Motor neuron (in vitro differentiated cells): ENCODE measurements at regions not wholly inside any gene's neighbourhood (a gene's known extent, or its start where the extent isn't known, plus 50 kb on each side); places are given as distances from the start of the nearest gene placed in this dataset.
A peak's percentile ranks its signal among the peaks of the same experiment; 100 is the strongest.

Experiments used
- ATAC-seq, 8 experiments: fragments of 200-7000 bp; cut with Tn5 transposase; replicated peaks in 6 of 8; 2 replicates each; pipeline ENCODE4 v1.8.0; 2021; ENCODE audit warnings: mild to moderate bottlenecking in 8 of 8, moderate library complexity in 8 of 8
- H3K27ac ChIP-seq, 2 donors: fragments of 250-450 bp; sonication (Bioruptor Pico); 2 replicates each; pipeline ENCODE4 v1.9.0; 2021; ENCODE audit warnings: antibody characterized with exemption in 2 of 2, mild to moderate bottlenecking in 2 of 2, moderate library complexity in 1 of 2
- H3K4me1 ChIP-seq, 2 donors: fragments of 250-450 bp; sonication (Bioruptor Pico); replicated peaks in 1 of 2; 2 replicates each; pipeline ENCODE4 v1.6.1; 2021; ENCODE audit warnings: antibody characterized with exemption in 2 of 2, mild to moderate bottlenecking in 2 of 2, moderate library complexity in 1 of 2
- H3K4me3 ChIP-seq, 5 donors: fragments of 250-450 bp; sonication (Bioruptor Pico); 2 replicates each; pipeline ENCODE4 v1.9.0; 2021; ENCODE audit warnings: antibody characterized with exemption in 5 of 5, mild to moderate bottlenecking in 5 of 5, moderate library complexity in 4 of 5
- WGBS, 10 experiments: fragments of 450-650 bp; shearing (Covaris generic); methylation state at CpG; one replicate each; pipeline ENCODE4 v1.0.0; 2022; 5-methylcytosine and 5-hydroxymethylcytosine counted together
- in situ Hi-C, 9 experiments: fragments of 400-800 bp; cut with MboI; loops; one replicate each; pipeline ENCODE4 v1.15.0; 2021; ENCODE audit warnings: low sequenced_read_pairs in 9 of 9, low pct_unique_long_range_greater_than_20kb in 2 of 9; ENCODE audit not compliant: unreplicated experiment in 9 of 9

- WGBS, 10 experiments, result 63 to 100% (median 86%) methylated on average over 1 to 3 of the region's 3 CpGs; no CpG with 5 or more reads in 1 of the 10 experiments
- Histone ChIP-seq H3K4me3 (no peak overlapping the region), H3K4me1 (peaks cover 0 to 6% of the 10 kb centered on the region in 2 donors), H3K27ac (no peak overlapping the region)
- in situ Hi-C loops, result no loop called here
- peak in 5 of 8 experiments; percentile 59 to 93 (median 89) for ATAC-seq
Observed at GRCh38 chr3:157810924-157811718, 295.1 kb downstream of the SHOX2 start.

DNA sequence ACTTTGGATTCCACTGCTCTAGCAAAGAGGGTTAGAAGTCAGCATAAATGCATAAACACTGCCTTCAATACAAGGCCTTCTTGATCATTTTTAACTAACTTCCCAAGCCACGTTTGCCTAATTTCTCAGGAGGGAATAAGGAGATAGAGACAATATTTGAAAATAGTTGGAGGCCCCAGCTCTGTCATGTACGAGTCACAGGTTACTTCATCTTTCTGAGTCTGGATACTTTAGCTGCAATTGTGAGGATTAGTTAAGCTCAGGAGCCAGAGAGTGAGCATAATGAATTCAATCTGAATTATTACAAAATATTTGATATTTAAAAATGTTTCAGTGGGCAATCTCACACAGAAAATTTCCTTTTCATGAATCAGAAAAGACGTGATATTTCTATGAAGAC lies 298.9 kb downstream of the SHOX2 start:
- WGBS, 10 experiments, result 30 to 96% (median 92%) methylated on average over 1 to 3 of the region's 3 CpGs
- peaks cover 0 to 20% of the 10 kb centered on the region in 2 donors for H3K4me1 ChIP-seq
- ATAC-seq, result no peak

DNA sequence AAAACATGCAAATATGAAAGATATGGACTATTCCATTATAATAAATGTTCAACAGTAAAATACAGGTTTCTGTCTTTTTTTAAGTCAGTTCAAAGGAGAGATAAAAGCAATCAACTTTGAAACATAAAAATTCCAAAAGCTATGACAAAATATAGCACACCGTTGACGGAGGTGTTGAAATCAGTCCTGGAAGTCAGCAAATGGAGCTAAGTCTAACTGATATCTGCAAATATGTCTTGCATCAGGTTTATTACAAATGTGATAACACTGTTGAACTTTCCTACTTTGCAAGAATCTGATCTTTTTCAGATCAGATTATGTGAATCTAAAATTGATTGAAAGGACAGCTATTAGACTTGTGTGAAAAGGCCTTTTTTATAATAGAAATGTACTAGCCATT lies 300.7 kb downstream of the SHOX2 start:
- H3K27ac ChIP-seq, result no peak overlapping the region
- in situ Hi-C loops, result no loop called here
- ATAC-seq, result no peak
- 69 to 100% (median 98%) methylated on average over 1 to 2 of the region's 2 CpGs for WGBS, 10 experiments
- H3K4me3 ChIP-seq, result no peak overlapping the region
- peaks cover 0 to 16% of the 10 kb centered on the region in 2 donors for H3K4me1 ChIP-seq

More for the DNA sequence above, 298.9 kb downstream of the SHOX2 start:
- Histone ChIP-seq H3K4me3 (no peak overlapping the region), H3K27ac (no peak overlapping the region)
- in situ Hi-C loops, result no loop called here

GRCh38 chr3:157794771-157795170 lies 291.6 kb upstream of the VEPH1 start:
- H3K4me1 ChIP-seq, result no peaks in the 10 kb centered on the region
- no peak overlapping the region for H3K4me3 ChIP-seq
- in situ Hi-C loops, result no loop called here
- peak in 2 of 8 experiments; percentile 29 to 58 for ATAC-seq
- no peak overlapping the region for H3K27ac ChIP-seq
- 38 to 100% (median 100%) methylated on average over 1 of the region's 1 CpG; no CpG with 5 or more reads in 3 of the 10 experiments for WGBS, 10 experiments

GRCh38 chr3:157793745-157794144 lies 290.5 kb upstream of the VEPH1 start:
- H3K4me1 ChIP-seq, result no peaks in the 10 kb centered on the region
- in situ Hi-C loops, result no loop called here
- ATAC-seq, result peak in 1 of 8 experiments; percentile 93
- no peak overlapping the region for H3K4me3 ChIP-seq
- H3K27ac ChIP-seq, result no peak overlapping the region
- 3 to 100% (median 68%) methylated on average over 3 to 8 of the region's 9 CpGs; no CpG with 5 or more reads in 2 of the 10 experiments for WGBS, 10 experiments

GRCh38 chr3:157789162-157789561 lies 285.9 kb upstream of the VEPH1 start:
- ATAC-seq, result no peak
- Histone ChIP-seq H3K4me3 (no peak overlapping the region), H3K27ac (no peak overlapping the region), H3K4me1 (peaks cover 7 to 11% of the 10 kb centered on the region in 2 donors)
- WGBS, 10 experiments, result 23 to 100% (median 90%) methylated on average over 1 of the region's 1 CpG; no CpG with 5 or more reads in 2 of the 10 experiments
- in situ Hi-C loops, result no loop called here

DNA sequence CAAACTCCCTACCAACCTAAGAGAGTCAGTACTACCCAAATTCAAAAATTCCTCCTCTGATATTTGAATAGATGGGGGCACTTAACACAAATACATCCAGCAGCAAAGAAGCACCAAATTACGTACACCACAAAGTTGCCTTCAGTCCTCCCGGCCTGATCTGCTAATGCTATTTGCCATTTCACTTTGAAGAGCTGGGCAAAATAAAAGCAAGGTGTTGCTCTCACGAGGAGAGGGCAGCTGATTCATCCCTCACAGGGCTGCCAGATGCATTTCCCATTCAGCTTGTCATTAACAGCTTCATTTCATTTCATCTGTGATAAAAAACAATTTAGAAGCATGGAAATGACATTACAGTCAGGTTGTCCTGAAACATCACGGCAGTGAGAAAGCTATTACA lies 283.4 kb upstream of the VEPH1 start:
- Histone ChIP-seq H3K27ac (no peak overlapping the region), H3K4me3 (no peak overlapping the region), H3K4me1 (peaks cover 7 to 11% of the 10 kb centered on the region in 2 donors)
- in situ Hi-C loops, result no loop called here
- ATAC-seq, result peak in 5 of 8 experiments; percentile 30 to 51 (median 45)
- 0 to 93% (median 65%) methylated on average over 1 to 4 of the region's 4 CpGs; no CpG with 5 or more reads in 1 of the 10 experiments for WGBS, 10 experiments

DNA sequence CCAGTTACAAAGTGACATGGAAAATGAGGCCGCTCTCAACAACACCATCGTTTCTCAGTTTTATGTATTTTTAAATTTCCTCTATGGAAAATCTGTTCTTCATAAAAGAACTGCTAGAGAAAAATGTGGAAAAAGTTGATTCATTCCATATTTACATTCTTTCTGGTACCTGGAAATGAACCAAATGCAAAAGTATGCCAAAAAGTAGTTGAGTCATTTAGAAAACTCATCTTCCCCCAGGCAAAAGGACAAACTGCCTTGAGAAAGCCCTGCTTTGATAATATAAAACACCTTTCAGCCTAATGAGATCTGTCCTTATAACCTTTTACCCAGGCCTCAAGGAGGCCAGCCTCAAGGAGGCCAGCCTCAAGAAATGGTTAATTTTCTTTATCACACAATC lies 283.0 kb upstream of the VEPH1 start:
- Histone ChIP-seq H3K4me3 (no peak overlapping the region), H3K4me1 (peaks cover 7 to 11% of the 10 kb centered on the region in 2 donors), H3K27ac (no peak overlapping the region)
- in situ Hi-C loops, result no loop called here
- ATAC-seq, result peak in 2 of 8 experiments; percentile 34 to 39
- 0 to 100% (median 91%) methylated on average over 2 of the region's 2 CpGs; no CpG with 5 or more reads in 3 of the 10 experiments for WGBS, 10 experiments

GRCh38 chr3:157785102-157785826 lies 282.0 kb upstream of the VEPH1 start:
- in situ Hi-C loops, result no loop called here
- Histone ChIP-seq H3K4me3 (no peak overlapping the region), H3K27ac (no peak overlapping the region), H3K4me1 (peaks cover 7 to 11% of the 10 kb centered on the region in 2 donors)
- peak; percentile 90 to 99 (median 94) for ATAC-seq
- 0 to 76% (median 48%) methylated on average over 1 to 6 of the region's 6 CpGs; no CpG with 5 or more reads in 1 of the 10 experiments for WGBS, 10 experiments

GRCh38 chr3:157782236-157782635 lies 279.0 kb upstream of the VEPH1 start:
- in situ Hi-C loops, result no loop called here

DNA sequence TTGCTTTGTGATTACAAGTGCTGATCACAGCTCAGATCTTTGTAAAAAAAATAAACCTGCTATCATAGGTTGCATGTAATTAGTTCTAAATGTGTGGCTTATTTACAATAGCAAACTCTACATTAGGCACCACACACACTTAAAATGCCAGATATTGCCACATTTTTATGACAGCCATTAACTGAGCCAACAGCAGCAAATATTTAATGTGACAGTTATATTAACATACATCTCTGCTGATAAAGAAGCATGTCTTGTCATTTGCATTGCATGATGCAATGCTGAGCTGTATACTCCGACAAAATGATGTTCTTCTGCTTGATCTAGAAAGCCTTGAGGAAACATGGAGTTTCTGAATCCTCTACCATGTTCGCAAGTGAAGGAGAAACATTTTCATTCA lies 273.6 kb upstream of the VEPH1 start:
- Histone ChIP-seq H3K4me1 (peaks cover 3 to 19% of the 10 kb centered on the region in 2 donors), H3K27ac (peak overlapping the region in 1 of 2 donors; percentile 6), H3K4me3 (no peak overlapping the region)
- ATAC-seq, result peak in 5 of 8 experiments; percentile 36 to 84 (median 54)
- 17 to 100% (median 75%) methylated on average over 1 to 2 of the region's 2 CpGs; no CpG with 5 or more reads in 1 of the 10 experiments for WGBS, 10 experiments
- in situ Hi-C loops, result no loop called here

More at GRCh38 chr3:157782236-157782635, 279.0 kb upstream of the VEPH1 start:
- Histone ChIP-seq H3K4me1 (peaks cover 7 to 12% of the 10 kb centered on the region in 2 donors), H3K27ac (no peak overlapping the region), H3K4me3 (no peak overlapping the region)
- ATAC-seq, result no peak
- WGBS, 10 experiments, result 60 to 100% (median 89%) methylated on average over 1 to 2 of the region's 2 CpGs; no CpG with 5 or more reads in 1 of the 10 experiments

DNA sequence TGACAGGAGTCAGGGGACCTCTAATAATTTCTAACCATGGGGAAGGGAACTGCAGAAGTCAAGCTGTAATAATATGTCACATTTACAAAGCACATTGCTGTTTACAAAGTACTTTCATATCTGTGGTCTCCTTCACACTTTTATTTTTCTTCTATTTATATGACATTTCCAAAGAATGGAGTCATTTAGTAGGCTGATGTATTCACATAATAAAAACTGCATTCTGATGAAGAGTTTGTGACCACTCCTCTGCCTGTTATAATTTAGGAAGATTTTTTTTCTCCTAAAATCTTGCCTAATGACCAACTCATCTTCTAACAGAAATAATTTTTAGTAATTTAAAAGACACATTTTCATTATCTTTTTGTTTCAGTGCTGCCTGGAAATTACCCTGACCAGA lies 272.2 kb upstream of the VEPH1 start:
- H3K4me3 ChIP-seq, result no peak overlapping the region
- peak in 3 of 8 experiments; percentile 31 to 68 (median 56) for ATAC-seq
- in situ Hi-C loops, result no loop called here
- H3K27ac ChIP-seq, result no peak overlapping the region
- H3K4me1 ChIP-seq, result peaks cover 5 to 19% of the 10 kb centered on the region in 2 donors

DNA sequence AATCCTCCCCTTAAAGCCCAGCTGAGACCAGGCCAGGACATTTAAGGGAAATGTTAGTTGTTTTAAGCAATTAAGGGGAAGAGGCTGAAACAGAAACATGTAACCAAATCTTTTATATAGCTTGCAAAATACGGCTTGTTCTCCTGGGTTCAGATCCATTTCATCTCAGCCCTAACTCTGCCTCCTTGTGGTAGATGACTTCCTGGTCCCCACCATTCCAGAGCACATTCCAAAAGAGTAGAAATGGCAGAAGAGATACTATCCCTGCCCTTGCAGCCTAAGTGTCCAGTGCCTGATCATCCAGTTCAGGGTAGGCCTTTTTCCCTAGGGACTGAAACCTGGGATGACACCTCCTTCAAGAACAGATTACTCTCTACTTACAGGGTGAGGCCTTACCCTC lies 266.2 kb upstream of the VEPH1 start:
- Histone ChIP-seq H3K4me1 (peaks cover 0 to 5% of the 10 kb centered on the region in 2 donors), H3K4me3 (no peak overlapping the region), H3K27ac (no peak overlapping the region)
- in situ Hi-C loops, result no loop called here
- 88 to 100% (median 100%) methylated on average over 1 of the region's 1 CpG; no CpG with 5 or more reads in 4 of the 10 experiments for WGBS, 10 experiments
- no peak for ATAC-seq
